ENCODE measurements at regions not wholly inside any gene's neighbourhood (a gene's known extent, or its start where the extent isn't known, plus 50 kb on each side); places are given as distances from the start of the nearest gene placed in this dataset.

- intact Hi-C loops (cut with DNase I; ENCODE audit: low total_unique reads): no loop called here
- H3K27me3 ChIP-seq (replicated peaks in 1 of 7): no peaks in the 10 kb centered on the region
- WGBS, 5 donors: 76 to 89% (median 79%) methylated on average over 4 of the region's 4 CpGs
- no peak for DNase-seq
- peaks cover 0 to 14% (median 5%) of the 10 kb centered on the region in 8 donors for H3K9me3 ChIP-seq
- TF ChIP-seq CTCF (IDR thresholded peaks at IDR 0.05 in 8 of 11, conservative IDR thresholded peaks at IDR 0.05 in 3 of 11) (no peak), POLR2A (IDR thresholded peaks at IDR 0.05) (no peak), POLR2AphosphoS5 (IDR thresholded peaks at IDR 0.05) (no peak)
- no peak overlapping the region for H3K4me3 ChIP-seq
- no peaks in the 10 kb centered on the region for H3K36me3 ChIP-seq
- H3K4me1 ChIP-seq: no peaks in the 10 kb centered on the region
- no peak overlapping the region for H3K27ac ChIP-seq
These were observed 581.9 kb upstream of the PRR20A start for GRCh38 chr13:56558698-56559320.

- H3K4me1 ChIP-seq: no peaks in the 10 kb centered on the region
- H3K36me3 ChIP-seq: no peaks in the 10 kb centered on the region
- DNase-seq: no peak
- no peak overlapping the region for H3K4me3 ChIP-seq
- H3K9me3 ChIP-seq: peaks cover 0 to 17% (median 5%) of the 10 kb centered on the region in 8 donors
- intact Hi-C loops (cut with DNase I; ENCODE audit: low total_unique reads): no loop called here
- H3K27ac ChIP-seq: no peak overlapping the region
- no peaks in the 10 kb centered on the region for H3K27me3 ChIP-seq (replicated peaks in 1 of 7)
- TF ChIP-seq POLR2A (IDR thresholded peaks at IDR 0.05) (no peak), CTCF (IDR thresholded peaks at IDR 0.05 in 8 of 11, conservative IDR thresholded peaks at IDR 0.05 in 3 of 11) (no peak), POLR2AphosphoS5 (IDR thresholded peaks at IDR 0.05) (no peak)
- 66 to 81% (median 79%) methylated on average over 2 of the region's 2 CpGs for WGBS, 5 donors
These were observed 579.4 kb upstream of the PRR20A start for GRCh38 chr13:56561327-56561726.

GRCh38 chr13:56563663-56564062 is 577.1 kb upstream of the PRR20A start:
- DNase-seq: no peak
- WGBS, 5 donors: 66 to 83% (median 74%) methylated on average over 4 of the region's 4 CpGs
- H3K9me3 ChIP-seq: peaks cover 0 to 10% (median under 1%) of the 10 kb centered on the region in 8 donors
- no peak overlapping the region for H3K4me3 ChIP-seq
- H3K27me3 ChIP-seq (replicated peaks in 1 of 7): no peaks in the 10 kb centered on the region
- intact Hi-C loops (cut with DNase I; ENCODE audit: low total_unique reads): no loop called here
- no peaks in the 10 kb centered on the region for H3K4me1 ChIP-seq
- TF ChIP-seq POLR2A (IDR thresholded peaks at IDR 0.05): no peak
- TF ChIP-seq POLR2AphosphoS5 (IDR thresholded peaks at IDR 0.05): no peak
- no peak for TF ChIP-seq CTCF (IDR thresholded peaks at IDR 0.05 in 8 of 11, conservative IDR thresholded peaks at IDR 0.05 in 3 of 11)
- H3K36me3 ChIP-seq: no peaks in the 10 kb centered on the region
- no peak overlapping the region for H3K27ac ChIP-seq

- WGBS, 5 donors: 65 to 90% (median 75%) methylated on average over 1 of the region's 1 CpG
- no peak for TF ChIP-seq CTCF (IDR thresholded peaks at IDR 0.05 in 8 of 11, conservative IDR thresholded peaks at IDR 0.05 in 3 of 11)
- no peak for TF ChIP-seq POLR2AphosphoS5 (IDR thresholded peaks at IDR 0.05)
- no peak for TF ChIP-seq POLR2A (IDR thresholded peaks at IDR 0.05)
- H3K4me1 ChIP-seq: no peaks in the 10 kb centered on the region
- H3K9me3 ChIP-seq: peaks cover 0 to 46% (median 31%) of the 10 kb centered on the region in 8 donors
- DNase-seq: no peak
- H3K27ac ChIP-seq: no peak overlapping the region
- no peaks in the 10 kb centered on the region for H3K27me3 ChIP-seq (replicated peaks in 1 of 7)
- intact Hi-C loops (cut with DNase I; ENCODE audit: low total_unique reads): no loop called here
- no peak overlapping the region for H3K4me3 ChIP-seq
- no peaks in the 10 kb centered on the region for H3K36me3 ChIP-seq
These were observed 553.7 kb upstream of the PRR20A start for GRCh38 chr13:56586976-56587375.

Measured in spleen (tissue), 11 donors.